OCI-LY1 (cell line): ENCODE measurements at regions not wholly inside any gene's neighbourhood (a gene's known extent, or its start where the extent isn't known, plus 50 kb on each side); places are given as distances from the start of the nearest gene placed in this dataset.

Experiments used
- H2AFZ ChIP-seq: fragments of 200-600 bp; sonication (generic), shearing (Covaris generic); 2 replicates; pipeline ENCODE4 v1.6.0; 2014; ENCODE audit warnings: antibody characterized with exemption, mild to moderate bottlenecking, low read length
- H3F3A ChIP-seq: fragments of 200-600 bp; sonication (generic), shearing (Covaris generic); 2 replicates; pipeline ENCODE4 v1.6.0; 2014; ENCODE audit warnings: mild to moderate bottlenecking, antibody characterized with exemption, low read length, moderate library complexity; ENCODE audit not compliant: insufficient read depth
- H3K27ac ChIP-seq: fragments of 200-600 bp; sonication (generic); 2 replicates; pipeline ENCODE4 v1.5.1; 2014; ENCODE audit warnings: low read length, mixed run types, mild to moderate bottlenecking, low read depth; ENCODE audit not compliant: poor library complexity, severe bottlenecking
- H3K27me3 ChIP-seq: fragments of 200-600 bp; sonication (generic); 2 replicates; pipeline ENCODE4 v1.6.0; 2014; ENCODE audit warnings: antibody characterized with exemption, mild to moderate bottlenecking, low read length, moderate library complexity; ENCODE audit not compliant: insufficient read depth
- H3K36me3 ChIP-seq: fragments of 200-600 bp; sonication (generic); 2 replicates; pipeline ENCODE4 v1.6.1; 2014; ENCODE audit warnings: mild to moderate bottlenecking, antibody characterized with exemption, low read length, moderate library complexity, mixed read lengths; ENCODE audit not compliant: insufficient read depth
- H3K4me1 ChIP-seq: fragments of 200-600 bp; sonication (generic); 2 replicates; pipeline ENCODE4 v1.5.1; 2014; ENCODE audit warnings: mild to moderate bottlenecking, low read length, moderate library complexity; ENCODE audit not compliant: insufficient read depth, severe bottlenecking
- H3K4me2 ChIP-seq: fragments of 200-600 bp; sonication (generic), shearing (Covaris generic); 2 replicates; pipeline ENCODE4 v1.6.1; 2014; ENCODE audit warnings: low read length
- H3K4me3 ChIP-seq: fragments of 200-600 bp; sonication (generic); 2 replicates; pipeline ENCODE4 v1.5.1; 2014; ENCODE audit warnings: low read length, low read depth, mild to moderate bottlenecking, mixed read lengths; ENCODE audit not compliant: poor library complexity, severe bottlenecking
- H3K79me2 ChIP-seq: fragments of 200-600 bp; shearing (Covaris generic); 2 replicates; pipeline ENCODE4 v1.6.1; 2016; ENCODE audit warnings: mixed run types, low read length, mixed read lengths; ENCODE audit not compliant: insufficient read depth
- H3K9ac ChIP-seq: fragments of 200-600 bp; sonication (generic), shearing (Covaris generic); 2 replicates; pipeline ENCODE4 v1.6.1; 2014; ENCODE audit warnings: mild to moderate bottlenecking, low read length, mixed read lengths
- H3K9me2 ChIP-seq: fragments of 200-600 bp; sonication (generic), shearing (Covaris generic); 2 replicates; pipeline ENCODE4 v1.6.1; 2014; ENCODE audit warnings: low read depth, mild to moderate bottlenecking, low read length, mixed read lengths
- H3K9me3 ChIP-seq: fragments of 200-600 bp; shearing (Covaris generic); 2 replicates; pipeline ENCODE4 v1.6.1; 2014; ENCODE audit warnings: low read length, mixed read lengths
- H4K20me1 ChIP-seq: fragments of 200-600 bp; sonication (generic), shearing (Covaris generic); 2 replicates; pipeline ENCODE4 v1.6.0; 2016; ENCODE audit warnings: mild to moderate bottlenecking, low read length; ENCODE audit not compliant: insufficient read depth
- CTCF ChIP-seq: fragments of 200-600 bp; sonication (generic), shearing (Covaris generic); IDR thresholded peaks from 2 replicates; pipeline ENCODE4 v1.5.1; 2017; ENCODE audit warnings: mild to moderate bottlenecking, antibody characterized with exemption, low read length, moderate library complexity, mixed read lengths
- EZH2 ChIP-seq: fragments of 200-600 bp; sonication (generic), shearing (Covaris generic); IDR thresholded peaks from 2 replicates; pipeline ENCODE4 v1.8.0; 2017; ENCODE audit warnings: borderline replicate concordance, mixed run types, mild to moderate bottlenecking, antibody characterized with exemption, low read length, moderate library complexity, mixed read lengths

GRCh38 chr12:19764408-19764807 is 325.1 kb downstream of the AEBP2 start:
- Histone ChIP-seq H3K27me3 (no peaks in the 10 kb centered on the region), H3K4me3 (no peak overlapping the region), H3K9ac (no peak overlapping the region), H2AFZ (no peak overlapping the region), H3K27ac (no peak overlapping the region), H3K4me1 (no peaks in the 10 kb centered on the region), H3F3A (no peaks in the 10 kb centered on the region), H3K79me2 (no peaks in the 10 kb centered on the region), H3K9me3 (no peaks in the 10 kb centered on the region), H3K9me2 (no peaks in the 10 kb centered on the region), H3K4me2 (no peak overlapping the region), H4K20me1 (no peaks in the 10 kb centered on the region), H3K36me3 (no peaks in the 10 kb centered on the region)
- TF ChIP-seq EZH2 (no peak), CTCF (no peak)

GRCh38 chr12:19771858-19772257 is 332.6 kb downstream of the AEBP2 start:
- Histone ChIP-seq H3K36me3 (no peaks in the 10 kb centered on the region), H3K4me1 (no peaks in the 10 kb centered on the region), H3K4me3 (no peak overlapping the region), H3F3A (no peaks in the 10 kb centered on the region), H2AFZ (no peak overlapping the region), H3K27ac (no peak overlapping the region), H3K9ac (no peak overlapping the region), H3K9me2 (no peaks in the 10 kb centered on the region), H3K27me3 (no peaks in the 10 kb centered on the region), H3K79me2 (no peaks in the 10 kb centered on the region), H3K4me2 (no peak overlapping the region), H4K20me1 (no peaks in the 10 kb centered on the region), H3K9me3 (no peaks in the 10 kb centered on the region)
- TF ChIP-seq CTCF, result no peak

- H3K9me3 ChIP-seq, result no peaks in the 10 kb centered on the region
- no peak overlapping the region for H3K9ac ChIP-seq
- no peaks in the 10 kb centered on the region for H3K9me2 ChIP-seq
- no peaks in the 10 kb centered on the region for H3F3A ChIP-seq
- no peaks in the 10 kb centered on the region for H3K27me3 ChIP-seq
- no peak overlapping the region for H3K4me3 ChIP-seq
- H3K36me3 ChIP-seq, result no peaks in the 10 kb centered on the region
- H2AFZ ChIP-seq, result no peak overlapping the region
- H4K20me1 ChIP-seq, result no peaks in the 10 kb centered on the region
- no peak for TF ChIP-seq EZH2
- no peak for TF ChIP-seq CTCF
- H3K79me2 ChIP-seq, result no peaks in the 10 kb centered on the region
- no peak overlapping the region for H3K27ac ChIP-seq
- no peak overlapping the region for H3K4me2 ChIP-seq
- H3K4me1 ChIP-seq, result no peaks in the 10 kb centered on the region
Observed at GRCh38 chr12:19772776-19773175, 333.5 kb downstream of the AEBP2 start.
